ENCODE measurements at regions not wholly inside any gene's neighbourhood (a gene's known extent, or its start where the extent isn't known, plus 50 kb on each side); places are given as distances from the start of the nearest gene placed in this dataset.

GRCh38 chr6:137813308-137813970 is 53.6 kb upstream of the TNFAIP3 start:
- CTCF ChIA-PET: no interaction called here
- no peaks in the 10 kb centered on the region for H3K27me3 ChIP-seq (ENCODE audit: control insufficient read depth, insufficient read depth, low read length)
- H3K56ac ChIP-seq (ENCODE audit: extremely low read depth, insufficient read depth, low read length): no peak overlapping the region
- H2AK5ac ChIP-seq (ENCODE audit: low read depth, low read length): 0 out of 2 replicates have a peak overlapping the region, but pooled peaks have one; percentile 8
- H4K91ac ChIP-seq (ENCODE audit: insufficient read depth, low read depth, low read length): no peak overlapping the region
- no TSS peak for BruUV-seq (replicated peaks)
- no peaks in the 10 kb centered on the region for H3K9me3 ChIP-seq (ENCODE audit: control insufficient read depth, insufficient read depth, low read length)
- H3K79me1 ChIP-seq (ENCODE audit: low read depth in 1 of 2, low read length in 2 of 2): no peaks in the 10 kb centered on the region
- no peak overlapping the region for H2BK5ac ChIP-seq (ENCODE audit: low read depth, low read length, poor library complexity, severe bottlenecking)
- H4K8ac ChIP-seq (ENCODE audit: low read depth in 2 of 2, low read length in 2 of 2): no peak overlapping the region
- in situ Hi-C loops (cut with MboI; ENCODE audit: low sequenced_read_pairs) (no loop called here), intact Hi-C loops (cut with micrococcal nuclease) (no loop called here), dilution Hi-C loops (cut with HindIII; ENCODE audit: low sequenced_read_pairs, unreplicated experiment) (no loop called here)
- H4K5ac ChIP-seq (ENCODE audit: low read depth, low read length): no peak overlapping the region
- no peaks in the 10 kb centered on the region for H4K20me1 ChIP-seq (ENCODE audit: insufficient read depth, low read length)
- no CpG with 5 or more reads among the region's 4 CpGs for WGBS, 2 experiments (ENCODE audit: extremely low coverage in 2 of 2, insufficient read length in 1 of 2)
- POLR2A ChIA-PET (ENCODE audit: unreplicated experiment): interaction anchor here (0.5 kb wide), 1 partner anchor 84 kb away, joined by 4 read pairs; no protein-coding TSS in a partner anchor
- TF ChIP-seq ELK1 (IDR thresholded peaks at IDR 0.05; ENCODE audit: borderline replicate concordance, low read depth, low read length) (no peak), CHD1 (IDR thresholded peaks at IDR 0.05; ENCODE audit: low read depth, low read length) (no peak), RFX5 (IDR thresholded peaks at IDR 0.05; ENCODE audit: low read depth, low read length) (no peak), NFE2L2 (IDR thresholded peaks at IDR 0.05; ENCODE audit: low read depth, low read length) (no peak), MAZ (IDR thresholded peaks at IDR 0.05; ENCODE audit: borderline replicate concordance, low read depth, low read length) (no peak), RCOR1 (IDR thresholded peaks at IDR 0.05; ENCODE audit: insufficient replicate concordance, low read length) (no peak), RAD21 (IDR thresholded peaks at IDR 0.05; ENCODE audit: low read length) (no peak), POLR2A (IDR thresholded peaks at IDR 0.05; ENCODE audit: low read depth, low read length) (no peak), MXI1 (IDR thresholded peaks at IDR 0.05; ENCODE audit: borderline replicate concordance, low read depth, low read length) (no peak), FOS (IDR thresholded peaks at IDR 0.05; ENCODE audit: low read depth, low read length) (no peak)
- no peak overlapping the region for H3K4me2 ChIP-seq (ENCODE audit: low read depth, low read length)
- no peak overlapping the region for H3K27ac ChIP-seq (ENCODE audit: insufficient read depth, low read length)
- H3K4me1 ChIP-seq (ENCODE audit: control insufficient read depth, insufficient read depth, low read length): peaks cover 6% of the 10 kb centered on the region; the same call in 1 of the 2 replicates
- peak overlapping the region; percentile 18; the same call in 1 of the 2 replicates for H3K18ac ChIP-seq (ENCODE audit: low read depth, low read length)
- H3K36me3 ChIP-seq (ENCODE audit: control insufficient read depth, insufficient read depth, low read length): no peaks in the 10 kb centered on the region
- no peak overlapping the region for H3K4ac ChIP-seq (ENCODE audit: low read depth, low read length)
- H3K9ac ChIP-seq (ENCODE audit: low read depth, low read length): no peak overlapping the region
- H3K9me1 ChIP-seq (ENCODE audit: insufficient read depth, low read length): peaks cover 6% of the 10 kb centered on the region
- peak overlapping the region; percentile 65 for H3K14ac ChIP-seq (replicated peaks; ENCODE audit: low read depth, low read length)
- H2AK9ac ChIP-seq (replicated peaks; ENCODE audit: low read depth, low read length, poor library complexity): no peak overlapping the region
- DNase-seq (peak; percentile 10), ATAC-seq (ENCODE audit: low read depth) (no peak)
- H2BK20ac ChIP-seq (ENCODE audit: low read depth, low read length): peak overlapping the region; percentile 25; the same call in 1 of the 2 replicates
- H3K23ac ChIP-seq (ENCODE audit: low read depth, low read length): peak overlapping the region; percentile 11; the same call in 1 of the 2 replicates
- no peak overlapping the region for H2BK120ac ChIP-seq (ENCODE audit: low read depth, low read length)
- H2AFZ ChIP-seq (replicated peaks; ENCODE audit: low read length, poor library complexity): no peak overlapping the region
- peak overlapping the region; percentile 60; the same call in 1 of the 3 replicates for H2BK15ac ChIP-seq (ENCODE audit: low read depth, low read length)
- H3K4me3 ChIP-seq (ENCODE audit: insufficient read depth, low read depth, low read length): no peak overlapping the region
